PC-9 (cell line): ENCODE measurements at regions not wholly inside any gene's neighbourhood (a gene's known extent, or its start where the extent isn't known, plus 50 kb on each side); places are given as distances from the start of the nearest gene placed in this dataset.

Source experiments
- BruUV-seq: library from RNA; stranded (reverse); fragments of 400-500 nt; replicated peaks from 2 replicates; lab custom pipeline; 2021; lab: Mats Ljungman, UMichigan
- CTCF ChIA-PET: fragments of 300-600 bp; sonication (Branson Sonifier 250); formaldehyde crosslinking; loops from one replicate; lab custom pipeline; 2022; ENCODE audit warnings: antibody characterized with exemption; lab: Charles Lee
- POLR2A ChIA-PET: fragments of 300-600 bp; sonication (Branson Sonifier 250); formaldehyde crosslinking; loops from one replicate; lab custom pipeline; 2022; ENCODE audit warnings: antibody characterized with exemption; ENCODE audit not compliant: unreplicated experiment; lab: Charles Lee
- DNase-seq, 2 experiments: peaks; one replicate each; pipeline versions ENCODE4 v3.0.0 to v3.0.0-alpha.2; 2015 to 2022; ENCODE audit warnings: mixed read lengths in 1 of 2
- H2AFZ ChIP-seq: fragments of 200-600 bp; sonication (generic); 2 replicates; pipeline ENCODE4 v1.8.1; 2017; ENCODE audit warnings: antibody characterized with exemption
- H3F3A ChIP-seq: fragments of 200-600 bp; sonication (generic); 2 replicates; pipeline ENCODE4 v1.8.1; 2017; ENCODE audit warnings: antibody characterized with exemption, mild to moderate bottlenecking, low read depth; ENCODE audit not compliant: insufficient read depth
- H3K27ac ChIP-seq: fragments of 200-600 bp; sonication (generic); 2 replicates; pipeline ENCODE4 v1.6.1; 2016; ENCODE audit warnings: mixed run types
- H3K27me3 ChIP-seq: fragments of 200-600 bp; sonication (generic); 2 replicates; pipeline ENCODE4 v1.6.1; 2016; ENCODE audit warnings: low read depth, mixed run types; ENCODE audit not compliant: insufficient read depth
- H3K36me3 ChIP-seq: fragments of 200-600 bp; sonication (generic); 2 replicates; pipeline ENCODE4 v1.6.1; 2016; ENCODE audit warnings: low read depth, mixed run types
- H3K4me1 ChIP-seq: fragments of 200-600 bp; sonication (generic); replicated peaks from 2 replicates; pipeline ENCODE4 v1.6.1; 2016; ENCODE audit warnings: mixed run types; ENCODE audit not compliant: insufficient read depth
- H3K4me2 ChIP-seq: fragments of 200-600 bp; sonication (generic); 2 replicates; pipeline ENCODE4 v1.6.1; 2017; ENCODE audit warnings: mixed run types
- H3K4me3 ChIP-seq: fragments of 200-600 bp; sonication (generic); 2 replicates; pipeline ENCODE4 v1.6.1; 2016; ENCODE audit warnings: mixed run types
- H3K79me2 ChIP-seq: fragments of 200-600 bp; sonication (generic); 2 replicates; pipeline ENCODE4 v1.6.1; 2017; ENCODE audit warnings: low read depth, mixed run types
- H3K9me2 ChIP-seq: fragments of 200-600 bp; sonication (generic); 2 replicates; pipeline ENCODE4 v1.8.1; 2017; ENCODE audit warnings: mild to moderate bottlenecking; ENCODE audit not compliant: insufficient read depth
- H3K9me3 ChIP-seq: fragments of 200-600 bp; sonication (generic); 2 replicates; pipeline ENCODE4 v1.8.1; 2016; ENCODE audit warnings: low read depth; ENCODE audit not compliant: insufficient read depth
- H4K20me1 ChIP-seq: fragments of 200-600 bp; sonication (generic); 2 replicates; pipeline ENCODE4 v1.8.1; 2017; ENCODE audit not compliant: insufficient read depth
- CTCF ChIP-seq: fragments of 200-600 bp; sonication (generic); conservative IDR thresholded peaks from 2 replicates; pipeline ENCODE4 v1.6.1; 2017; ENCODE audit warnings: mixed run types, antibody characterized with exemption, mild to moderate bottlenecking, moderate library complexity
- EZH2 ChIP-seq: fragments of 200-600 bp; sonication (generic); IDR thresholded peaks from 2 replicates; pipeline ENCODE4 v1.8.0; 2017; ENCODE audit warnings: antibody characterized with exemption, low read depth
- intact Hi-C: fragments of 100-400 bp; cut with micrococcal nuclease; formaldehyde crosslinking; loops from one replicate; pipeline ENCODE4 v1.10.0; 2022; ENCODE audit not compliant: unreplicated experiment

- no TSS peak for BruUV-seq
- no peak for TF ChIP-seq CTCF
- H3K9me2 ChIP-seq, result 0 out of 2 replicates have a peak, but pooled peaks cover 6% of the 10 kb centered on the region
- H3F3A ChIP-seq, result no peaks in the 10 kb centered on the region
- H3K9me3 ChIP-seq, result no peaks in the 10 kb centered on the region
- H3K27ac ChIP-seq, result no peak overlapping the region
- H4K20me1 ChIP-seq, result no peaks in the 10 kb centered on the region
- no peaks in the 10 kb centered on the region for H3K27me3 ChIP-seq
- no peak overlapping the region for H3K4me3 ChIP-seq
- CTCF ChIA-PET, result no interaction called here
- no peak overlapping the region for H3K4me2 ChIP-seq
- DNase-seq, result no peak
- H3K36me3 ChIP-seq, result no peaks in the 10 kb centered on the region
- intact Hi-C loops, result no loop called here
- POLR2A ChIA-PET, result no interaction called here
- no peak overlapping the region for H2AFZ ChIP-seq
- H3K4me1 ChIP-seq, result no peaks in the 10 kb centered on the region
- no peaks in the 10 kb centered on the region for H3K79me2 ChIP-seq
Measured at GRCh38 chr2:117293012-117293411, 521.5 kb upstream of the DDX18 start.

- CTCF ChIA-PET, result no interaction called here
- intact Hi-C loops, result no loop called here
Measured at GRCh38 chr2:117299451-117299850, 515.0 kb upstream of the DDX18 start.

GRCh38 chr2:117308861-117309770 lies 505.4 kb upstream of the DDX18 start:
- Histone ChIP-seq H3K4me1 (no peaks in the 10 kb centered on the region), H3K79me2 (no peaks in the 10 kb centered on the region), H3K36me3 (no peaks in the 10 kb centered on the region), H3K4me2 (no peak overlapping the region), H3F3A (no peaks in the 10 kb centered on the region), H3K9me2 (no peaks in the 10 kb centered on the region), H4K20me1 (no peaks in the 10 kb centered on the region), H3K27ac (no peak overlapping the region), H2AFZ (no peak overlapping the region), H3K4me3 (no peak overlapping the region), H3K27me3 (peaks cover 4% of the 10 kb centered on the region; the same call in 1 of the 2 replicates), H3K9me3 (no peaks in the 10 kb centered on the region; the same call in 1 of the 2 replicates)
- no peak for DNase-seq
- no peak for TF ChIP-seq CTCF
- TF ChIP-seq EZH2, result no peak
- ChIA-PET POLR2A (no interaction called here), CTCF (no interaction called here)
- BruUV-seq, result no TSS peak
- intact Hi-C loops, result no loop called here

More at GRCh38 chr2:117299451-117299850, 515.0 kb upstream of the DDX18 start:
- Histone ChIP-seq H3K36me3 (no peaks in the 10 kb centered on the region), H2AFZ (no peak overlapping the region), H4K20me1 (no peaks in the 10 kb centered on the region), H3K9me3 (no peaks in the 10 kb centered on the region), H3K27ac (no peak overlapping the region), H3K4me2 (no peak overlapping the region), H3K4me3 (no peak overlapping the region), H3F3A (no peaks in the 10 kb centered on the region), H3K9me2 (0 out of 2 replicates have a peak, but pooled peaks cover 4% of the 10 kb centered on the region), H3K79me2 (no peaks in the 10 kb centered on the region), H3K27me3 (no peaks in the 10 kb centered on the region), H3K4me1 (no peaks in the 10 kb centered on the region)
- TF ChIP-seq EZH2 (no peak), CTCF (no peak)
- no TSS peak for BruUV-seq
- POLR2A ChIA-PET, result no interaction called here
- DNase-seq, result no peak
